GM12892 (cell line): ENCODE measurements at regions not wholly inside any gene's neighbourhood (a gene's known extent, or its start where the extent isn't known, plus 50 kb on each side); places are given as distances from the start of the nearest gene placed in this dataset.
"Not testable (repeated sequence)": the region's sequence is repeated elsewhere in the genome, so short reads cannot be mapped to it uniquely, and the experiment has no call there.

Experiments
- DNase-seq: peaks from one replicate; pipeline ENCODE4 v3.0.0; 2011; ENCODE audit not compliant: insufficient read length
- FAIRE-seq: peaks from 2 replicates; lab custom pipeline; 2011; peaks lifted over from hg19 to GRCh38; lab: Jason Lieb, UNC
- POLR2A ChIP-seq: IDR thresholded peaks from 2 replicates; pipeline ENCODE4 v1.6.1; 2011; ENCODE audit warnings: low read depth, low read length, control low read depth
- POLR2AphosphoS5 ChIP-seq: IDR thresholded peaks from 2 replicates; pipeline ENCODE4 v1.6.1; 2011; ENCODE audit warnings: low read depth, low read length, control low read depth
- TAF1 ChIP-seq: IDR thresholded peaks from 2 replicates; pipeline ENCODE4 v1.6.1; 2011; ENCODE audit warnings: low read depth, mild to moderate bottlenecking, control low read depth, low read length, borderline replicate concordance

- DNase-seq (peak; percentile 23), FAIRE-seq (peak; percentile 86)
- TF ChIP-seq POLR2AphosphoS5 (no peak), POLR2A (no peak), TAF1 (no peak)
These were observed 55.0 kb upstream of the CHD2 start for GRCh38 chr15:92845126-92845508.

GRCh38 chr15:92846741-92847140 is 53.4 kb upstream of the CHD2 start:
- no peak for DNase-seq
- TF ChIP-seq POLR2A (no peak), POLR2AphosphoS5 (no peak), TAF1 (no peak)
- no peak for FAIRE-seq

- FAIRE-seq (no peak), DNase-seq (no peak)
- no peak for TF ChIP-seq POLR2AphosphoS5
- TF ChIP-seq TAF1: no peak
- no peak for TF ChIP-seq POLR2A
These were observed 52.3 kb upstream of the CHD2 start for GRCh38 chr15:92847841-92848240.

DNA sequence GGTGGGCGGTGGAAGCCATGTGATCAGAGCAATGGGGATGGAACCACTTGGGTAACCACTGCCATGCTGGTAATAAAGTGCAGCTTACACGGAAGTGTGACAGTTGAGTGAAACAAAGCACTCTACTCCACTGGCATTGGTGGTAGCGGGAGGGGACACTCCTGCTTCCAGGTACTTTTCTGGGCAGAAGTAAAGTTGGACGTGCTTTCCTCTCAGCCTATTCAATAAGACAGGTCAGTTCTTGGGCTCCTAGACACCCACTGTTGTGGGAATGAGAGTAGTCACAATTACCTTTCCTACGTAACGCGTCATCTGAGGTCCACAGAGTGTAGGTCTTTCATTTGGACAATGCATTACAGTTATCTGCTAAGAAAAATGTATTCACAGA is 51.7 kb upstream of the CHD2 start:
- no peak for FAIRE-seq
- DNase-seq: no peak
- TF ChIP-seq POLR2AphosphoS5 (no peak), POLR2A (no peak), TAF1 (no peak)

DNA sequence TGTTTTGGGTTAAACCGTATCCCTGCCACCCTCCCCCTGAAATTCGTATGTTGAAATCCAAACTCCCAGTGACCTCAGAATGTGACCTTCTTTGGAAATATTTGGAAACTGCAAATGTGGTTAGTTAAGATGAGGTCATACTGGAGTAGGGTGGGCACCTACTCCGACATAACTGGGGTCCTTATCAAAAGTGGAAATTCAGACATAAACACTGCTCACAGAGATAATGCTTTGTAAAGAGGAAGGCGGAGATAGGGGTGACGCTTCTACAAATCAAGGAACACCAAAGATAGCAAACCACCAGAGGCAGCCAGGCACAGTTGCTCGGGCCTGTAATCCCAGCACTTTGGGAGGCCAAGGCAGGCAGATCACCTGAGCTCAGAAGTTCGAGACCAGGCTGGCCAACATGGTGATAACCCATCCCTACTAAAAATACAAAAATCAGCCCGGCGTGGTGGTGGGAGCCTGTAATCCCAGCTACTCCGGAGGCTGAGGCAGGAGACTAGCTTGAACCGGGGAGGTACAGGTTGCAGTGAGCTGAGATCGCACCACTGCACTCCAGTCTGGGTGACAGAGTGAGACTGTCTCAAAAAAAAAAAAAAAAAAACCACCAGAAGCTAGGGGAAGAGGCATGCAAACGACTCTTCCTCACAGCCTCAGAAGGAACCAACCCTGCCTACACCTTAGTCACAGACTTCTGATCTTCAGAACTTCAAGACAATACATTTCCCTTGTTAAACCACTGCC is 51.1 kb upstream of the CHD2 start:
- FAIRE-seq (peak; percentile 62), DNase-seq (peak; percentile 29)
- TF ChIP-seq POLR2A: no peak
- TF ChIP-seq TAF1: no peak
- no peak for TF ChIP-seq POLR2AphosphoS5

DNA sequence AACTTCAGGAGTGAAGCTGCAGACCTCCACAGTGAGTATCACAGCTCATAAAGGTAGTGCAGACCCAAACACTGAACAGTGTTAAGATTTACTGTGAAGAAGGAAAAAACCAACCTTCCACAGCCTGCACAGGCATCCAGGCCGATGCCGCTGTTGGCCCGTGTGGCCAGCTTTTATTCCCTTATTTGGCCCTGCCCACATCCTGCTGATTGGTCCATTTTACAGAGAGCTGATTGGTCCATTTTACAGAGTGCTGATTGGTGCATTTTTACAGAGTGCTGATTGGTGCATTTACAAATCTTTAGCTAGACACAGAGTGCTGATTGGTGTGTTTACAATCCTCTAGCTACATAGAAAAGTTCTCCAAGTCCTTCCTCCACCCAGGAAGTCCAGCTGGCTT is 49.9 kb upstream of the CHD2 start:
- not testable (repeated sequence) for FAIRE-seq, DNase-seq
